GM12878 (cell line): ENCODE measurements at regions not wholly inside any gene's neighbourhood (a gene's known extent, or its start where the extent isn't known, plus 50 kb on each side); places are given as distances from the start of the nearest gene placed in this dataset.

Experiments used
- CTCF ChIP-seq, 3 experiments: IDR thresholded peaks in 2 of 3; conservative IDR thresholded peaks in 1 of 3; 2 replicates each; pipeline ENCODE4 v1.5.1; 2011; ENCODE audit warnings: low read depth in 3 of 3, low read length in 3 of 3, mild to moderate bottlenecking in 3 of 3, control low read depth in 2 of 3, moderate library complexity in 2 of 3, inconsistent platforms in 1 of 3, mixed read lengths in 1 of 3; ENCODE audit not compliant: control insufficient read depth in 2 of 3, insufficient read depth in 1 of 3; ENCODE audit errors: extremely low read depth in 1 of 3
- ELK1 ChIP-seq: IDR thresholded peaks from 2 replicates; pipeline ENCODE4 v1.6.1; 2012; ENCODE audit warnings: low read depth, low read length, improper control_type of control experiment
- SIN3A ChIP-seq: IDR thresholded peaks from 2 replicates; pipeline ENCODE4 v1.6.1; 2012; ENCODE audit warnings: low read depth, low read length, improper control_type of control experiment
- STAT1 ChIP-seq: fragments of 450-650 bp; conservative IDR thresholded peaks from 2 replicates; pipeline ENCODE4 v1.6.1; 2014; ENCODE audit warnings: antibody characterized with exemption, mild to moderate bottlenecking
- ZSCAN29 ChIP-seq: fragments of 450-650 bp; IDR thresholded peaks from 2 replicates; pipeline ENCODE4 v1.6.1; 2017; ENCODE audit warnings: mild to moderate bottlenecking, moderate library complexity

DNA sequence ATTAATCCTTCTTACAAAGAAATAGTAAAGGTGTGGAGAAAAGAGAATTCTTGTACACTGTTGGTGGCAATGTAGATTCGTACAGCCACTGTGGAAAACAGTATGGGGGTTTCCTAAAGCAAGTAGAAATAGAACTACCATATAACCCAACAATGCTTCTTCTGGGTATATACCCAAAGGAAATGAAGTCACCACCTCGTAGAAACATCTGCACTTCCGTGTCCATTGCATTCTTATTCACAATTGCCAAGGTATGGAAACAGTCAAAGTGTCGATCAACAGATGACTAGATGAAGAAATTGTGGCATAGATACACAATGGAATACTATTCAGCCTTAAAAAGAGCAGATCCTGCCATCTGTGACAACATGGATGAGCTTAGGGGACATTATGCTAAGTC lies 93.4 kb upstream of the TGIF1 start:
- TF ChIP-seq SIN3A (no peak), STAT1 (no peak), ZSCAN29 (no peak), CTCF (IDR thresholded peaks at IDR 0.05 in 2 of 3, conservative IDR thresholded peaks at IDR 0.05 in 1 of 3; ENCODE audit: control insufficient read depth in 2 of 3, extremely low read depth in 1 of 3, insufficient read depth in 1 of 3, low read depth in 3 of 3, low read length in 3 of 3) (no peak), ELK1 (no peak)
